Keratinocyte (primary cell): ENCODE measurements at regions not wholly inside any gene's neighbourhood (a gene's known extent, or its start where the extent isn't known, plus 50 kb on each side); places are given as distances from the start of the nearest gene placed in this dataset.

Experiments
- EZH2 ChIP-seq: IDR thresholded peaks from one replicate; pipeline ENCODE4 v1.6.1; 2012; ENCODE audit warnings: inconsistent platforms, mild to moderate bottlenecking, low read length, moderate library complexity
- TF ChIP-seq, protein P1 (sequence below), 3 experiments: IDR thresholded peaks in 1 of 3; conservative IDR thresholded peaks in 1 of 3; optimal IDR thresholded peaks in 1 of 3; 2 replicates in 2 of 3; 3 replicates in 1 of 3; pipeline versions ENCODE3 to v1.5.1; 2011; ENCODE audit warnings: low read length in 3 of 3, mild to moderate bottlenecking in 3 of 3, moderate library complexity in 2 of 3, control low read depth in 1 of 3, inconsistent platforms in 1 of 3; ENCODE audit not compliant: insufficient read depth in 2 of 3; ENCODE audit errors: extremely low read depth in 1 of 3

DNA sequence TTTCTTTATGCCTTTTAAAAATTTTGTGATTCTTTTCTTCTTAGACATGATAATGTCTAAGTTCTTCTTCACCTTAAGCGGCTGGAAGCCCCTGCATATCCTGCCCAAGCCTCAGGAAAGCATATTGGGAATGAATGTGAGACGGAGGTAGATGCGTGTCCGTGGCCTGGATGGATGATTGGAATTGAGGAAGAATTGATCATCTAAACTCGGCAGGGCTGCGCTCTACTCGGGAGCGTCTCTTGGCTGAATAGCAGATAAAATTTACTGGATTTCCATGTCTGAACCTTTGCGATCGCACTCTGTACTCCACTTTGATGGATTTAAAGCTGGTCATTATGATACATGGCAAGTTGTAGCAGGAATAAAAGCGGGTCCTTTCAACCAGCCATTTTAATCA lies 406.7 kb upstream of the ONECUT1 start:
- TF ChIP-seq, protein P1, sequence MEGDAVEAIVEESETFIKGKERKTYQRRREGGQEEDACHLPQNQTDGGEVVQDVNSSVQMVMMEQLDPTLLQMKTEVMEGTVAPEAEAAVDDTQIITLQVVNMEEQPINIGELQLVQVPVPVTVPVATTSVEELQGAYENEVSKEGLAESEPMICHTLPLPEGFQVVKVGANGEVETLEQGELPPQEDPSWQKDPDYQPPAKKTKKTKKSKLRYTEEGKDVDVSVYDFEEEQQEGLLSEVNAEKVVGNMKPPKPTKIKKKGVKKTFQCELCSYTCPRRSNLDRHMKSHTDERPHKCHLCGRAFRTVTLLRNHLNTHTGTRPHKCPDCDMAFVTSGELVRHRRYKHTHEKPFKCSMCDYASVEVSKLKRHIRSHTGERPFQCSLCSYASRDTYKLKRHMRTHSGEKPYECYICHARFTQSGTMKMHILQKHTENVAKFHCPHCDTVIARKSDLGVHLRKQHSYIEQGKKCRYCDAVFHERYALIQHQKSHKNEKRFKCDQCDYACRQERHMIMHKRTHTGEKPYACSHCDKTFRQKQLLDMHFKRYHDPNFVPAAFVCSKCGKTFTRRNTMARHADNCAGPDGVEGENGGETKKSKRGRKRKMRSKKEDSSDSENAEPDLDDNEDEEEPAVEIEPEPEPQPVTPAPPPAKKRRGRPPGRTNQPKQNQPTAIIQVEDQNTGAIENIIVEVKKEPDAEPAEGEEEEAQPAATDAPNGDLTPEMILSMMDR (optimal IDR thresholded peaks at IDR 0.05 in 1 of 3, IDR thresholded peaks at IDR 0.05 in 1 of 3, conservative IDR thresholded peaks at IDR 0.05 in 1 of 3; ENCODE audit: extremely low read depth in 1 of 3, insufficient read depth in 2 of 3, low read length in 3 of 3) = no peak
- TF ChIP-seq EZH2 = no peak
